ENCODE measurements at regions not wholly inside any gene's neighbourhood (a gene's known extent, or its start where the extent isn't known, plus 50 kb on each side); places are given as distances from the start of the nearest gene placed in this dataset.

DNA sequence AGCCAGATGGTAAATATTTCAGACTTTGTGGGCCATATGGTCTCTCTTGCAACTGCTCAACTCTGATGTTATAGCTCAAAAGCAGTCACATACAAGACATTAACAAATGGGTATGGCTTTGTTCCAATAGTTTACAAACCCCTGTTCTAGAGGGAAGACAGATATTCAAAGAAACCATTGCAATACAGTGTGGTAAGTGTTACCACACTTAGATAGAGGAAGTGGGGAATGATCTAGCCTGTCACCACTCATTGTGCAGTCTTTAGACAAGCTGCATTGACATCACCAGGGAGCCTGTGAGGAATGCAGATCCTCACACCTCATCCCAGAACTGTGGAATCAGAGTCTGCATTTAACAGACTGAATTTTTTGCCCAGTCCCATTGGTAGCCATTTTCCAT, 80.0 kb upstream of the RGS6 start:
- no peak for DNase-seq (ENCODE audit: extremely low read depth in 1 of 11, low read depth in 9 of 11, low spot score in 4 of 11)

DNA sequence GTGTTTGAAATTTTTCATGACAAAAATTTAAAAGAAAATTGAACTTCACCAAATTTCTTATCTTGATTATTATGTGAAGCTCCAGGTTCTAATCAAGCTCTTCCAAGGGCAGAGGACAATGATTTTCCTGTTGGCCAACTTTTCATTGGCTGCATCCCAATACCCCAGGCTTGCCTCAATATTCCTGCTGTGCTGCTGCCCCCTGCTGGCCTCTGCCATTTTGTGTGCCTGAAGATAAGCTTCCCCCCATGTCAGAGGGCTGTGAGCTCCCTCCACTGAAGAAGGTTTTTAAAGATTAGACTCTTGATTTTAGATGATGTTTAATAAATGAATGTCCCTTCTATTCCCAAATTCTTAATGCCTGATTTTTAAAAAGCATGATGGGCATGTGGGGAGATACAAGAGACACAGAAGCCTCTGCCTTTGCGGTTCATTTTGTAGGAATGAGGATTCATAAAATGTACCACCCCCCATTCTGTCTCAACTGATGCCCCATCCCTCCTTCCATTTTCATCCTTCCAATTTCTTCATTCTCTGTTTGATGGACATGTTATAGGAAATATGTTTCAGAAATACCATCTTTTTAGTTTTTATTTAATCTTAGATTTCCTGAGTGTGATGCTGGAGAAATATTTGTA, 76.7 kb upstream of the RGS6 start:
- DNase-seq (ENCODE audit: extremely low read depth in 1 of 11, low read depth in 9 of 11, low spot score in 4 of 11), result peak in 7 of 11 donors; percentile 6 to 31 (median 13)

DNA sequence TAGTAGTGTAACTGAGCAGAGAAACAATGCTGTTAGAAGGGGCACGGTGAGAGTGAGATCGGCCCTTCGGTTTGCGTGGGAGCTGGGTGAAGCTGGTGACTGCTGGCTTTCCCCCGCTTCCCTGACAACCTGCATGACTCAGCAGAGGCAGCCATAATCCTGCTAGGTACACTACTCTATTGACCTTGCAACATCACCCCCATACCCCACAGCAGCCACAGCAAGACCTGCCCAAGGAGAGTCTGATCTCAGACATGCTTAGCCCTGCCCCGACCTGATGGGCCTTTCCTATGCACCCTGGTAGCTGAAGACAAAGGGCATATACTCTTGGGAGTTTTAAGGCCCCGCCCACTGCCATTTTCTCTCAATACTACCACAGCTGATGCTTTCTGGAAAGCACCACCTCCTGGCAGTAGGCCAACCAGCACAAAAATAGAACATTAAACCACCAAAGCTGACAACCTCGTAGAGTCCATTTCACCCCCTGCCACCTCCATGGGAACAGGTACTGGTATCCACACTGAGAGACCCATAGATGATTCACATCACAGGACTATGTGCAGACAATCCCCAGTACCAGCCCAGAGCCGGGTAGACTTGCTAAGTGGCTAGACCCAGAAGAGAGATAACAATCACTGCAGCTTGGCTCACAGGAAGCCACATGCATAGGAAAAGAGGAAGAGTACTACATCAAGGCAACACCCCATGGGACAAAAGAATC, 75.9 kb upstream of the RGS6 start:
- no peak for DNase-seq (ENCODE audit: extremely low read depth in 1 of 11, low read depth in 9 of 11, low spot score in 4 of 11)

DNA sequence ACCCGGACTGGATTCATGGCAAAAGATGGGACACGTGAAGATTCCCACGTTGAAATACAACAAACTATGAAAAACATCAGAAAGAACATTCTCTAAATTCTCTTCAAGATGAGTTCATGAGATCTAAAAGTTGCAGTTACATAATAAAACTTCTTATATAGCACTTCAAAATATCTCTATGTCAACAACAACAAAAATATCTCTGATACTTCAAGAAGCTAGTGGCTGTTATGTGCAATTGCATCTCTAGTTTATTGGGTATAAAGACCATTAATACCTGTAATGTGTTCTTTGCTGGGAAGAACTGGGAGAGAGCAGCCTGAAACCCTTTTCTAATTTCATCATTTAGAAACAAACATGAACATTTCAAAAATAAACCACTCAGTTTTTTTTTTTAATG, 69.2 kb upstream of the RGS6 start:
- no peak for DNase-seq (ENCODE audit: extremely low read depth in 1 of 11, low read depth in 9 of 11, low spot score in 4 of 11)

DNA sequence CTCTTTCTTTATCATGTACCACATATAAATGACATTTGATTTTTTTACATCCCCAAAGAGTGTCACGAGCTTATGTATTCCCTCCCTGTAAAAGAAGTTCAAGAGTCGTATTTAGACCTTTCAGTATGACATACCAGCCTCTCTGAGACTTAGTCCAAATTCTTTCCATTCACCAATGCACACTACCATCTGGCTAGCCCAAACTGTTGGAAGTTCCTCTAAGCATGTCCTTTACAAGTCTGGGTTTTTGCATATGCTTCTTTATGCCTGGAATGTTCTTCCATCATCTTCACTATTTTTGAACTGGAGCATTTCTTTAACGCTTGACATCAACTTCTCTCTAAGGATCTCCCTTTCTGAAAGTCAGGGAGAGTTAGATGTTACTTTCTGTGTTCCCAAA, 68.5 kb upstream of the RGS6 start:
- DNase-seq (ENCODE audit: extremely low read depth in 1 of 11, low read depth in 9 of 11, low spot score in 4 of 11), result no peak
